ENCODE measurements at regions not wholly inside any gene's neighbourhood (a gene's known extent, or its start where the extent isn't known, plus 50 kb on each side); places are given as distances from the start of the nearest gene placed in this dataset.

- no peak overlapping the region for H3K9ac ChIP-seq (ENCODE audit: insufficient read depth in 1 of 2, low read depth in 2 of 2, low read length in 2 of 2)
- peaks cover 3 to 35% of the 10 kb centered on the region in 2 experiments for H3K27me3 ChIP-seq (ENCODE audit: control insufficient read depth in 2 of 2, insufficient read depth in 2 of 2, low read length in 2 of 2)
- in situ Hi-C loops (cut with MboI), result no loop called here
- ATAC-seq (no peak), DNase-seq (ENCODE audit: extremely low read depth in 1 of 4, low spot score in 3 of 4) (no peak), FAIRE-seq (no peak)
- ChIA-PET CTCF (ENCODE audit: low intra/inter-chr PET ratio) (no interaction called here), POLR2A (interaction anchor here (0.6 kb wide), 1 partner anchor 405 kb away, joined by 5 read pairs; no protein-coding TSS in a partner anchor)
- H3K79me2 ChIP-seq (ENCODE audit: control insufficient read depth, insufficient read depth, low read length), result no peaks in the 10 kb centered on the region
- no peaks in the 10 kb centered on the region for H4K20me1 ChIP-seq (replicated peaks; ENCODE audit: control insufficient read depth, insufficient read depth, low read length)
- 0% methylated on average over 4 of the region's 4 CpGs for WGBS (ENCODE audit: insufficient coverage, low coverage, missing lambda C conversion rate)
- BruUV-seq (replicated peaks), result no TSS peak
- H3K4me3 ChIP-seq, result no peak overlapping the region
- TF ChIP-seq MTF1 (CRISPR knock-in tag; IDR thresholded peaks at IDR 0.05; ENCODE audit: borderline replicate concordance) (no peak), SP1 (CRISPR knock-in tag; IDR thresholded peaks at IDR 0.05) (no peak), ZBED1 (IDR thresholded peaks at IDR 0.05) (no peak), RNF2 (IDR thresholded peaks at IDR 0.05) (no peak)
- TF ChIP-seq, protein P1, sequence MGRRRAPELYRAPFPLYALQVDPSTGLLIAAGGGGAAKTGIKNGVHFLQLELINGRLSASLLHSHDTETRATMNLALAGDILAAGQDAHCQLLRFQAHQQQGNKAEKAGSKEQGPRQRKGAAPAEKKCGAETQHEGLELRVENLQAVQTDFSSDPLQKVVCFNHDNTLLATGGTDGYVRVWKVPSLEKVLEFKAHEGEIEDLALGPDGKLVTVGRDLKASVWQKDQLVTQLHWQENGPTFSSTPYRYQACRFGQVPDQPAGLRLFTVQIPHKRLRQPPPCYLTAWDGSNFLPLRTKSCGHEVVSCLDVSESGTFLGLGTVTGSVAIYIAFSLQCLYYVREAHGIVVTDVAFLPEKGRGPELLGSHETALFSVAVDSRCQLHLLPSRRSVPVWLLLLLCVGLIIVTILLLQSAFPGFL (CRISPR knock-in tag; IDR thresholded peaks at IDR 0.05), result no peak
- no peak overlapping the region for H3K27ac ChIP-seq (ENCODE audit: extremely low read depth, low read depth, low read length)
- no peak overlapping the region for H3K4me2 ChIP-seq (ENCODE audit: insufficient read depth, low read length)
- no peaks in the 10 kb centered on the region for H3K9me1 ChIP-seq (ENCODE audit: control insufficient read depth, insufficient read depth, low read length)
- H2AFZ ChIP-seq (ENCODE audit: low read depth, low read length), result no peak overlapping the region
- H3K4me1 ChIP-seq (replicated peaks in 1 of 2; ENCODE audit: control insufficient read depth in 2 of 2, insufficient read depth in 2 of 2, low read length in 2 of 2), result no peaks in the 10 kb centered on the region
- H3K36me3 ChIP-seq (ENCODE audit: control insufficient read depth, insufficient read depth, low read length), result no peaks in the 10 kb centered on the region
- intact Hi-C loops (cut with micrococcal nuclease), result no loop called here
- no peaks in the 10 kb centered on the region for H3K9me3 ChIP-seq (replicated peaks; ENCODE audit: control insufficient read depth, insufficient read depth, low read depth, low read length)
These were observed 226.3 kb upstream of the KCNG1 start for GRCh38 chr20:51249215-51249614.

- Histone ChIP-seq H3K9me3 (replicated peaks; ENCODE audit: control insufficient read depth, insufficient read depth, low read depth, low read length) (no peaks in the 10 kb centered on the region), H3K27ac (ENCODE audit: extremely low read depth, low read depth, low read length) (no peak overlapping the region), H3K79me2 (ENCODE audit: control insufficient read depth, insufficient read depth, low read length) (no peaks in the 10 kb centered on the region), H3K9ac (ENCODE audit: insufficient read depth in 1 of 2, low read depth in 2 of 2, low read length in 2 of 2) (no peak overlapping the region), H3K36me3 (ENCODE audit: control insufficient read depth, insufficient read depth, low read length) (no peaks in the 10 kb centered on the region), H4K20me1 (replicated peaks; ENCODE audit: control insufficient read depth, insufficient read depth, low read length) (no peaks in the 10 kb centered on the region), H3K9me1 (ENCODE audit: control insufficient read depth, insufficient read depth, low read length) (no peaks in the 10 kb centered on the region), H3K4me1 (replicated peaks in 1 of 2; ENCODE audit: control insufficient read depth in 2 of 2, insufficient read depth in 2 of 2, low read length in 2 of 2) (no peaks in the 10 kb centered on the region), H3K4me2 (ENCODE audit: insufficient read depth, low read length) (no peak overlapping the region), H3K4me3 (no peak overlapping the region), H2AFZ (ENCODE audit: low read depth, low read length) (no peak overlapping the region), H3K27me3 (ENCODE audit: control insufficient read depth in 2 of 2, insufficient read depth in 2 of 2, low read length in 2 of 2) (peaks cover 0 to 28% of the 10 kb centered on the region in 2 experiments)
- FAIRE-seq, result no peak
- no peak for ATAC-seq
- ChIA-PET POLR2A (no interaction called here), CTCF (ENCODE audit: low intra/inter-chr PET ratio) (no interaction called here)
- DNase-seq (ENCODE audit: extremely low read depth in 1 of 4, low spot score in 3 of 4), result no peak
- intact Hi-C loops (cut with micrococcal nuclease), result no loop called here
- no TSS peak for BruUV-seq (replicated peaks)
- 1% methylated on average over 10 of the region's 10 CpGs for WGBS (ENCODE audit: insufficient coverage, low coverage, missing lambda C conversion rate)
- in situ Hi-C loops (cut with MboI), result no loop called here
- TF ChIP-seq ZNF77 (CRISPR knock-in tag; IDR thresholded peaks at IDR 0.05), result no peak
- TF ChIP-seq, protein P2, sequence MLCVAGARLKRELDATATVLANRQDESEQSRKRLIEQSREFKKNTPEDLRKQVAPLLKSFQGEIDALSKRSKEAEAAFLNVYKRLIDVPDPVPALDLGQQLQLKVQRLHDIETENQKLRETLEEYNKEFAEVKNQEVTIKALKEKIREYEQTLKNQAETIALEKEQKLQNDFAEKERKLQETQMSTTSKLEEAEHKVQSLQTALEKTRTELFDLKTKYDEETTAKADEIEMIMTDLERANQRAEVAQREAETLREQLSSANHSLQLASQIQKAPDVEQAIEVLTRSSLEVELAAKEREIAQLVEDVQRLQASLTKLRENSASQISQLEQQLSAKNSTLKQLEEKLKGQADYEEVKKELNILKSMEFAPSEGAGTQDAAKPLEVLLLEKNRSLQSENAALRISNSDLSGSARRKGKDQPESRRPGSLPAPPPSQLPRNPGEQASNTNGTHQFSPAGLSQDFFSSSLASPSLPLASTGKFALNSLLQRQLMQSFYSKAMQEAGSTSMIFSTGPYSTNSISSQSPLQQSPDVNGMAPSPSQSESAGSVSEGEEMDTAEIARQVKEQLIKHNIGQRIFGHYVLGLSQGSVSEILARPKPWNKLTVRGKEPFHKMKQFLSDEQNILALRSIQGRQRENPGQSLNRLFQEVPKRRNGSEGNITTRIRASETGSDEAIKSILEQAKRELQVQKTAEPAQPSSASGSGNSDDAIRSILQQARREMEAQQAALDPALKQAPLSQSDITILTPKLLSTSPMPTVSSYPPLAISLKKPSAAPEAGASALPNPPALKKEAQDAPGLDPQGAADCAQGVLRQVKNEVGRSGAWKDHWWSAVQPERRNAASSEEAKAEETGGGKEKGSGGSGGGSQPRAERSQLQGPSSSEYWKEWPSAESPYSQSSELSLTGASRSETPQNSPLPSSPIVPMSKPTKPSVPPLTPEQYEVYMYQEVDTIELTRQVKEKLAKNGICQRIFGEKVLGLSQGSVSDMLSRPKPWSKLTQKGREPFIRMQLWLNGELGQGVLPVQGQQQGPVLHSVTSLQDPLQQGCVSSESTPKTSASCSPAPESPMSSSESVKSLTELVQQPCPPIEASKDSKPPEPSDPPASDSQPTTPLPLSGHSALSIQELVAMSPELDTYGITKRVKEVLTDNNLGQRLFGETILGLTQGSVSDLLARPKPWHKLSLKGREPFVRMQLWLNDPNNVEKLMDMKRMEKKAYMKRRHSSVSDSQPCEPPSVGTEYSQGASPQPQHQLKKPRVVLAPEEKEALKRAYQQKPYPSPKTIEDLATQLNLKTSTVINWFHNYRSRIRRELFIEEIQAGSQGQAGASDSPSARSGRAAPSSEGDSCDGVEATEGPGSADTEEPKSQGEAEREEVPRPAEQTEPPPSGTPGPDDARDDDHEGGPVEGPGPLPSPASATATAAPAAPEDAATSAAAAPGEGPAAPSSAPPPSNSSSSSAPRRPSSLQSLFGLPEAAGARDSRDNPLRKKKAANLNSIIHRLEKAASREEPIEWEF (CRISPR knock-in tag; IDR thresholded peaks at IDR 0.05), result no peak
These were observed 221.6 kb upstream of the KCNG1 start for GRCh38 chr20:51244466-51244865.

Measured in K562 (cell line).